Urinary bladder (tissue), 3 donors: ENCODE measurements at regions not wholly inside any gene's neighbourhood (a gene's known extent, or its start where the extent isn't known, plus 50 kb on each side); places are given as distances from the start of the nearest gene placed in this dataset.
"Not testable (repeated sequence)": the region's sequence is repeated elsewhere in the genome, so short reads cannot be mapped to it uniquely, and the experiment has no call there.

Experiments
- DNase-seq: peaks from one replicate; pipeline ENCODE4 v3.0.0-alpha.2; 2015; ENCODE audit errors: extremely low spot score
- H3K27ac ChIP-seq: one replicate; pipeline ENCODE4 v1.5.1; 2013; ENCODE audit warnings: low read depth, mild to moderate bottlenecking, moderate library complexity
- H3K36me3 ChIP-seq: one replicate; pipeline ENCODE4 v1.6.1; 2013; ENCODE audit warnings: mild to moderate bottlenecking, moderate library complexity; ENCODE audit not compliant: insufficient read depth
- H3K4me1 ChIP-seq: one replicate; pipeline ENCODE4 v1.6.1; 2013; ENCODE audit warnings: mild to moderate bottlenecking, moderate library complexity; ENCODE audit not compliant: insufficient read depth
- H3K4me3 ChIP-seq: one replicate; pipeline ENCODE4 v1.5.1; 2013; ENCODE audit warnings: low read depth, low read length
- WGBS: extraction: QIAGEN DNeasy Blood & Tissue Kit; methylation state at CpG from one replicate; pipeline ENCODE4 v1.1.7; 2013; 5-methylcytosine and 5-hydroxymethylcytosine counted together
- donor health status: healthy with polysubstance abuse.
- donor health status: healthy.

- DNase-seq: no peak
- Histone ChIP-seq H3K27ac (no peak overlapping the region), H3K4me1 (no peaks in the 10 kb centered on the region), H3K36me3 (no peaks in the 10 kb centered on the region), H3K4me3 (no peak overlapping the region)
- 52% methylated on average over 6 of the region's 6 CpGs for WGBS
Measured at GRCh38 chr4:18110099-18110498, 88.5 kb upstream of the LCORL start.

GRCh38 chr4:18109676-18110075 lies 88.1 kb upstream of the LCORL start:
- Histone ChIP-seq H3K27ac (no peak overlapping the region), H3K4me3 (no peak overlapping the region), H3K4me1 (no peaks in the 10 kb centered on the region), H3K36me3 (no peaks in the 10 kb centered on the region)
- 63% methylated on average over 3 of the region's 3 CpGs for WGBS
- no peak for DNase-seq

GRCh38 chr4:18107848-18108528 lies 86.4 kb upstream of the LCORL start:
- not testable (repeated sequence) for H3K4me3 ChIP-seq, H3K4me1 ChIP-seq, H3K36me3 ChIP-seq, H3K27ac ChIP-seq, DNase-seq
- 86% methylated on average over 4 of the region's 4 CpGs for WGBS

- no peak for DNase-seq
- Histone ChIP-seq H3K36me3 (no peaks in the 10 kb centered on the region), H3K4me1 (no peaks in the 10 kb centered on the region), H3K27ac (no peak overlapping the region), H3K4me3 (no peak overlapping the region)
- WGBS: 48% methylated on average over 5 of the region's 5 CpGs
Measured at GRCh38 chr4:18106620-18107019, 85.1 kb upstream of the LCORL start.

GRCh38 chr4:18105030-18106011 lies 83.8 kb upstream of the LCORL start:
- no peaks in the 10 kb centered on the region for H3K4me1 ChIP-seq
- H3K27ac ChIP-seq: no peak overlapping the region
- H3K4me3 ChIP-seq: no peak overlapping the region
- 67% methylated on average over 4 of the region's 4 CpGs for WGBS
- H3K36me3 ChIP-seq: no peaks in the 10 kb centered on the region
- DNase-seq: no peak

GRCh38 chr4:18103876-18104605 lies 82.5 kb upstream of the LCORL start:
- no peak overlapping the region for H3K27ac ChIP-seq
- no peaks in the 10 kb centered on the region for H3K36me3 ChIP-seq
- no peaks in the 10 kb centered on the region for H3K4me1 ChIP-seq
- no peak for DNase-seq
- WGBS: 29% methylated on average over 3 of the region's 3 CpGs
- H3K4me3 ChIP-seq: no peak overlapping the region

GRCh38 chr4:18100657-18101056 lies 79.1 kb upstream of the LCORL start:
- WGBS: 70% methylated on average over 4 of the region's 4 CpGs
- Histone ChIP-seq H3K36me3 (no peaks in the 10 kb centered on the region), H3K4me1 (no peaks in the 10 kb centered on the region), H3K27ac (no peak overlapping the region), H3K4me3 (no peak overlapping the region)
- no peak for DNase-seq

- H3K4me3 ChIP-seq: not testable (repeated sequence)
- 64% methylated on average over 6 of the region's 6 CpGs for WGBS
Measured at GRCh38 chr4:18090447-18090846, 68.9 kb upstream of the LCORL start.

GRCh38 chr4:18082236-18082635 lies 60.7 kb upstream of the LCORL start:
- Histone ChIP-seq H3K4me3 (no peak overlapping the region), H3K27ac (no peak overlapping the region), H3K36me3 (no peaks in the 10 kb centered on the region), H3K4me1 (no peaks in the 10 kb centered on the region)
- DNase-seq: no peak

More at GRCh38 chr4:18090447-18090846, 68.9 kb upstream of the LCORL start:
- not testable (repeated sequence) for DNase-seq, H3K27ac ChIP-seq, H3K36me3 ChIP-seq, H3K4me1 ChIP-seq

- Histone ChIP-seq H3K4me1 (no peaks in the 10 kb centered on the region), H3K4me3 (no peak overlapping the region), H3K27ac (no peak overlapping the region), H3K36me3 (no peaks in the 10 kb centered on the region)
- WGBS: 90% methylated on average over 3 of the region's 3 CpGs
- DNase-seq: no peak
Measured at GRCh38 chr4:18081708-18082107, 60.2 kb upstream of the LCORL start.

- H3K4me3 ChIP-seq: no peak overlapping the region
- no peak overlapping the region for H3K27ac ChIP-seq
- no peak for DNase-seq
- no peaks in the 10 kb centered on the region for H3K36me3 ChIP-seq
- WGBS: 78% methylated on average over 5 of the region's 5 CpGs
- H3K4me1 ChIP-seq: no peaks in the 10 kb centered on the region
Measured at GRCh38 chr4:18077808-18078207, 56.3 kb upstream of the LCORL start.

GRCh38 chr4:18075823-18076433 lies 54.4 kb upstream of the LCORL start:
- WGBS: 70% methylated on average over 8 of the region's 8 CpGs
- Histone ChIP-seq H3K4me3 (no peak overlapping the region), H3K4me1 (no peaks in the 10 kb centered on the region), H3K27ac (no peak overlapping the region), H3K36me3 (no peaks in the 10 kb centered on the region)
- no peak for DNase-seq

GRCh38 chr4:18071894-18072293 lies 50.3 kb upstream of the LCORL start:
- no peak for DNase-seq
- no peaks in the 10 kb centered on the region for H3K36me3 ChIP-seq
- no peaks in the 10 kb centered on the region for H3K4me1 ChIP-seq
- no peak overlapping the region for H3K27ac ChIP-seq
- no peak overlapping the region for H3K4me3 ChIP-seq
